ENCODE measurements at regions not wholly inside any gene's neighbourhood (a gene's known extent, or its start where the extent isn't known, plus 50 kb on each side); places are given as distances from the start of the nearest gene placed in this dataset.
"Not testable (repeated sequence)": the region's sequence is repeated elsewhere in the genome, so short reads cannot be mapped to it uniquely, and the experiment has no call there.

DNA sequence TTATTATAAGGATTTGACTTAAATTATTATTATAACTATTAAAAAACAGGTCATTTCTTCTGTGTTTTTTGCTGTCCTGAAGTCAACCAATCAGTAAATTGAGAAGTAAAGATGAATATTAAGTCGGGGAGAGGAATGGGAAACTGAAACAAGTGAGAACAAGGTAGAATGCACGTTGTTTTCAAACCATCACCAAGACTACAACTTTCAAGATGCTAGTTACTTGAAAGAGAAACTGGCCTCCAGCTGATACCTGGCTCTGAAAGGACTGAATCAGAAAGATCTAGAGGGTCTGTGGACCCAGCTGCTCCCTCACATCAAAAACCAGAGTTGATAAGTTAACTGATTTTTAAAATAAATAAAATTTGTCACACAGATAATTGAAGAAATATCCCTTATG, 1301.5 kb upstream of the ATXN8OS start:
- no peak for DNase-seq (ENCODE audit: low read depth)

DNA sequence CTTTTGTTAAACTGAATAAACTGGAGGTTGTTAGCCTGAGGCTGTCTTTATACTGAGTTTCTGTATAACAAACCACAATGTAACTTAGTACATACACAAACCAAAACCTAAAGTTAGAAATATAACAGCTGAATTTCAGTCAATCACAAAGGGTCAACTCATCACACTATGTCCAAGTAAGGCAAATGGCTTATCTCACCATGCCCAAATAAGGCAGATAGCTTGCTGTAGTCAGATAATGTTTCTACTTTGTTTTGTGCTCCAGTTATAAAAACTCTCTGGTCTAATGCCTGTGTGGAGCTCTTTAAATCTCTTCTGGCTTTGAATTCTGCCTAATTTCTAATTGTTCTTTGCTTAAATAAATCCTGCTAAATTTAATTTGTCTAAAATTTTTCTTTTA, 1323.4 kb upstream of the ATXN8OS start:
- DNase-seq (ENCODE audit: low read depth) = no peak

DNA sequence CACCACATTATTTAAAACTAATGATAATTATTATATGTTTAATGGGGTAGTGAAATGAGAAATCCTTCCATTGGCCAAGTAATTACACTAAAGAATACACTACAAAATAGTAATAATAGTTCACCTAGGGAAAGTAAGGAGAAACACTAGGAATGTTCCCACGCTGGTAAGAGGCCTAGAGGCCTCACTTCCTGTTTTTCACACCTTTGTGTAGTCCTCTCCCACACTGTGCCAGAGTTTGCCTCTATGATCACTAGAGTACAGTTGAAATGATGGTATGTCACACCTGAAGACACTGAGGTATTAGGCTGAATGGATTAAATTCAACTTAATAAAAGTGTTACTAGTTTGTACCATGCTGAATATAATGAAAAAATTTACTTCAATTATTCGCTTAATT, 1348.0 kb upstream of the ATXN8OS start:
- DNase-seq (ENCODE audit: low read depth) = no peak

DNA sequence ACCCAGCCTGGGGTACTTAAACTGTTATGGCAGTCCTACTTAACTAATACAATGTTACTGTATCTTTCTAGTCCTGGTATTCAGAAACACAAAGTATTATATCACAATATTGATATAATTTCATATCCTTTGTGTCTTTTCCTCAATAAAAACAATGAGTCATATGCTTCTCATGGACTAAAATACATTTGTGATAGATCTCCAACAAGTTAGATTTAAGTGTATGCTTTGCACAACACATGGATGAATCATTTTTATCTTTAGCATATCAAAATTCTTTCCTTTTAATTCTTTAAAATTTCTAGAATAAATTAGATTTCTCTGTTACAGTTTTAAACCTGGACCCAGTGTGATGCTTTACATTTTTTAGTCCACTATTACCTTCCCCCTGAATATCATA, 1357.8 kb upstream of the ATXN8OS start:
- DNase-seq (ENCODE audit: low read depth) = no peak

DNA sequence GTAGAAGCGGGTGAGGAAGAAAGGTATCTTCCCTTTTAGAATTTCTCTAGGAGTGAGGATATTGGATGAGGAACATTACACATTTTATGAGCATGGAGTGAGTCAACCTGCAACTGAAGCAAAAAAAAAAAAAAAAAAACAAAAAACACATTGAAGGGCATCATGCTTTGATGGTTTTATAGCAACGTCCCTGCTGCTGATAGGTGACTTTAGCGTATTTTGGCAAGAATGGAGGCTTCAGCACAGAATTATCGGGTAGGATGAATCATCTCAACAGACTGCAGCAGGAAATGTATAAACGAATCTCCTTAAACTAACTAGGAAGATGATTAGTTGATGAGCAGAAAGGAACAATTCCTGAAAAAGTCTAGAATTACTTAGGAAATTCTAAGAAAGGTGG, 1359.6 kb upstream of the ATXN8OS start:
- no peak for DNase-seq (ENCODE audit: low read depth)

DNA sequence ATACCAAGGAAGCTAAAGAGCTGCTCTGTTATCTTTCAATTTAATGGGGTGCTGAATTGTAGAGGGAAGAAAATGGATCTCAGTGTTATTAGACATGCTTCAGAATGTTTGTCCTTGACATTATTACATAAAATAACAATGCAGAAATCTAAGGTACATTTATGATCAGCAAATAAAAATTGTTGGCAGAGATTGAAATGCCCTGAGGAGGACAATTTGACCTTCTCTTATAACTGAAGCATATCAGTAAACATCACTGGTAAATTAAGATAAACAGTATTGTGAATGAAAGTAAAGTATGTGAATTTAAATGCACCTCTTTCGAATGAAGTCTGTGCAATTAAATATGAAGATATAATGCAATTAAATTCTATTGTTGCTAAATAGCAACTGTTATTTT, 1362.1 kb upstream of the ATXN8OS start:
- DNase-seq (ENCODE audit: low read depth) = no peak

DNA sequence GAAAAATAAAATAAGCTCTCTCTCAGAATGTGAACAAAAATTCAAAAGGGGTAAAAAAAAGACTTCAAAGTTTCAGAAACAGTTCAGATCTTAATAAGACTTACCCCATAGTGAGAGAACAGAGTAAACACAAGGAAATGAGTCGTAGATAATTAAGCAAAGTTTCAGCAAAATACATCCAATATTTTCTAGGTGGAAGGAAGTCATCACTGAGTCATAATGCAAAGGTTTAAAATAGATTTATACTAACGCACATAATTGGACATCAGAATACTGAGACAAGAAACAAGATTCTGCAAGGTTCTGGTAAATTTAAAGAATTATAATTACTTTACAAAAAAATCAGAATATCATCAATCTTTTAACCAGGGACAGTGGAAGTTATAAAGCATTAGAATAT, 1370.7 kb upstream of the ATXN8OS start:
- DNase-seq (ENCODE audit: low read depth) = no peak

DNA sequence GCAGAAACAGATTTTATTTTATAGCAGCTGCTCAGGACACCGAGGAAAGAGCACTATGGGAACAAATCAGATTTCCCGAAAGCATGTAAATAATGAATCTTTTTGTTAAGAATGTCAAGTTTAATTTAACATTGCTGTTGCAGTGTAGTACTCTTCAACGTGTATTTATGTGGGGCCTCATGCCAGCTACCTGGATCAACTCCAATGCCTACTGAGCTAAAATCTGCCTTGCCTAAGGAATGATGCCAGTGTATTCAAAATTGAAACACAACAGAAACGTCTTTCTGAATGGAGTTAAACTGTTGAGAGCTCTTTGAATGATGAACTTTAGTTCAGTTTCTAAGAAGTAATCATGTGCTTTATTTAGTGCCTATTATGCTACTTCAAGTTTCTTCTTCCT, 1379.8 kb upstream of the ATXN8OS start:
- DNase-seq (ENCODE audit: low read depth) = no peak

DNA sequence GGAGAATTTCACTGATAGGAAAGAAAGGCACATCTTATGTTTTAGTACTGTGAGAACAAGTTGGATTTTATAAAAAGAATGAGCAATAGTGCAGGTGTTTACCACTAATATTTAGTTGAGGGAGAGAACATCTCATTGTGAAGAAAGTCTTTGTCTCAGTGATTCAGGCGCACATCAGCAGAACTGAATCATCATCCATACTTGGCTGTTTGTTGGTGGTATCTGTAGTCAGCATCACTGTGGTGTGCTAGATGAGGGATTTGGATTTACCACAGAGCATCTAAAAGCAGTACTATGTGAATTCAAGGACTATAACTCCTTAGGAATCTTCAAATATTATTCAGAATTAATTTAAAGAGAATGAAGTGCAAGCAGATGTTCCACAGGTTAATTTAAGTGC, 1380.5 kb upstream of the ATXN8OS start:
- DNase-seq (ENCODE audit: low read depth) = no peak

DNA sequence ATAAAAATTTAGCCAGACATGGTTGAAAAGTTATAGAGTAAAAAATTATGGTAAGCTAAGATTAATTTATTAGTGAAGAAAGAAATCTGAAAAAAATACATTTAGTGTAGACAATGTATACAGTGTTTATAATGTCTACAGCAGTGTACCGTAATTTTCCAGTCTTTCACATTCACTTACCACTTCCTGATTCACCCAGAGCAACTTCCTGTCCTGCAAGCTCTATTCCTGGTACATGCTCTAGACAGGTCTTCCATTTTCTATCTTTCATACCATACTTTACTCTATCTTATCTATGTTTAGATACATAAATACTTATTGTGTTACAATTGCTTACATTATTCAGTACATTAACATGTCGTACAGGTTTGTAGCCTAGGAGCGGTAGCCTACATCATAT, 1387.8 kb upstream of the ATXN8OS start:
- no peak for DNase-seq (ENCODE audit: low read depth)

DNA sequence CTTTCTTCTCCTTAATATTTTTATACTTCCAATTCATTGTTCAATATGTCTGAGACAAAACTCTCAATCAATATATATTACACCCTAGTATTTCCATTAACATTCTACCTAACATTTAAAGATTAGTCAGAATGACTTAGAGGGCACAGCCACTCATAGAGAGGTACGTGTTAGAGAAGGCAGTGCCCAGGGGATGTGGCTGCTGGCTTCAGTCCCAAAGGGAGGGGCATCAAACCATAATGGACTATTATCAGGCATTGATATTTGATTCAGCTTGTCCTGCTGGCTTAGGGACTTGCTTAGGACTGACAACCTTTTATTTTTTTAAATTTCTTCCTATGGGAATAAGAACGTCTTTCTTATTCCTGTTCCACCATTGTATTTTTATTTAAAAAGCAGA, 1392.0 kb upstream of the ATXN8OS start:
- DNase-seq (ENCODE audit: low read depth) = no peak

DNA sequence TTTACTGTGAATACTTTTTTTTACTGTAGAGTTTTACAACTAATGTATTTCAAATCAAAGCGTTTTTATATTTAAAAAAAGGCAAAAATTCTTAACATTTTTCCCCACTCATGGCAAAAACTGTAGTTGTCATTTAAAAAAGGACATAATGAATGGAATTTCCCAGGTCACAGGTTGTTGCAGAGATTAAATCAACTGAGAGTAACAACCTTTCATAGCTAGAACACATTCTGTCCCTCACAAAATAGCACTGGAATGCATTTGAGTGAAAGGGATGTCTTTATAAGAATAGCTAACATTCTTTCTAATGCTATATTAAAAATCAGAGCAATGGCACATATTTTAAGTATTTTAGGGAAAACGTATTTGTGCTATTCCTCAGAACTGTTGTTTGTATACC, 1393.3 kb upstream of the ATXN8OS start:
- DNase-seq (ENCODE audit: low read depth) = no peak

DNA sequence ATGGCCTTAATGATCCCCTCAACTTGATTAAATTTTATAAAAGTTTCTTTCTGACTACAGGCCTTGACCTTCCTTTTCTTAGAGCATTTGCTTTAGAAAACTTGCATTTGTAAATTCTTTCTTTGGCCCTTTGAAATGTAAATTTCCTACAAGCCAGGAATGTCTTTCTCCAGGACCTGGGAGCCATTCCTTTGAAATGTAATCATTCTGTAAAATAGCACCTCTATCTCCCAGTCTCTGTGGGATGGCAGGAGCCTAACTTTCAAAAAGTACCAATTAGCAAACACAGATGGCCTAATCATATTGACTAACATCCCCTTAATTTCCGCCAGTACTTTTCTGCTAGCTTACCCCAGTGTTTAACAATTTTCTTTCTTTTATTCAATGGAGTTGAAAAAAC, 1394.2 kb upstream of the ATXN8OS start:
- no peak for DNase-seq (ENCODE audit: low read depth)

DNA sequence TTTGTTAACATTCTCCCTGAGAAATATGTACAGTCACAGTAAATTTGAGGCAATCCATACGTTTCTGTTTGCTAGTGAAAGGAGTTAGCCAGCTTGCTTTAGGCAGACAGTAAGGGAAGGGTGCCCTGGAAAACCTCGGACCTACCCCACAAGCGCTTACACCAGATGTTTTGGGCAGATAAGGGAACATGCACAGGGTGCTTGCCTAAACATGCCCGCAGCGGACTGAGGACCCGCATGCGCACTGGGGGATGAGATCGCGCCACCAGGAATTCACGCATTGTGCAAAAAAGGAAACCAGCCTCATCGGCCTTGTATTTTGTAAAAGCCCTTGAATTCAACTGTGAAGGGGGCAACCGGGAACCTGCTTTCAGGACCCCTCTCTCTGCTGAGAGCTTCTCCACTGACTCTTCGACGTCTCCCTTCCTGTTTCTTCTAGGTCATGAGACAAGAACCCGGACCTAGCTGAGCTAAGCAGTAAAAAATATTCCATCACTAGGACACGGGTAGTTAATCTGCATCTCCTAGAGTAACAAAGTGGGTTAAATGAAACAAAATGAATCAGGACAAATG, 1399.2 kb upstream of the ATXN8OS start:
- no peak for DNase-seq (ENCODE audit: low read depth)

DNA sequence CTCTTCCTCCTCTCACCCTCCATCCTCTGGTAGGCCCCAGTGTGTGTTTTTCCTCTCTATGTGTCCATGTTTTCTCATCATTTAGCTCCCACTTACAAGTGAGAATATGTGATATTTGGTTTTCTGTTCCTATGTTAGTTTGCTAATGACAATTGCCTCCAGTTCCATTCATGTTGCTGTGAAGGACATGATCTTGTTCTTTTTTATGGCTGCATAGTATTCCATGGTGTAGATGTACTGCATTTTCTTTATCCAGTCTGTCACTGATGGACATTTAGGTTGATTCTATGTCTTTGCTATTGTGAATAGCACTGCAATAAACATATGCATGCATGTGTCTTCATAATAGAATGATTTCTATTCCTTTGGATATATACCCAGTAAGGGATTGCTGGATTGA, 1401.6 kb upstream of the ATXN8OS start:
- not testable (repeated sequence) for DNase-seq (ENCODE audit: low read depth)

DNA sequence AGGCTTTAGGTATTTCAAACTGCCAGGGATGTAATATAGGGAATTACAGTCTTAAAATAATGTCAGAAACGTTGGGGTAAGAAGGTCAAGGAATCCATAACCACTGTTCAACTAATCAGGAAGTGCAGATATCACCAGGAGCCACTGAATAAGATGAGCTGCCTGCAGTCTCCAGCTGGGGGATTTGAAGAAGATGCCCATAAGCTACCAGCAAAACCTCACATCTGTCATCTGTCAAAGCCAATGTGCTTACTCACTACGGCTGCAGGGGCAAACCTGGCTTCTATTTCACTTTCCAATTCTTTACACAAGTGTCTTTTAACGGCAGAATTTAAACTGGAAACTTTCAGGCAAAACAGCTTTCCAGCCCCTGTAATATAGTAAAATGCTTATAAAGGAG, 1410.1 kb upstream of the ATXN8OS start:
- DNase-seq (ENCODE audit: low read depth) = no peak

DNA sequence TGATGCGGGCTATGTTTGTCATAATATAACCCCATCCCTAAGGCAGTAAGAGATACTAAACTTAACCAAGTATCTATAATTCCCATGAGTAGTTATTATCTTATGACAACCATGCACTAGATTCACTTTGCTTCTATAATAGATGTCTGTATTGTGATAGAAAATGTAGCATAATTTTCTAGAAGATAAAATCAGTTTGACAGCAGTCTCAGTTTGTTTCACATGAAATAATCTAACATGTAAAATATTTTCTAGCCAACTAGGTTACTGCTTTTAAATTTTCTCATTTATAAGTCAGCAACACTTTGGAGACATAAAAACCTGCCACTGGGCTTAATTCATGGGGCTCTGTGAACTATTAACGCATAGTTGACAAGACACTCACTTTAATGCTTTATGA, 1410.7 kb upstream of the ATXN8OS start:
- DNase-seq (ENCODE audit: low read depth) = no peak

DNA sequence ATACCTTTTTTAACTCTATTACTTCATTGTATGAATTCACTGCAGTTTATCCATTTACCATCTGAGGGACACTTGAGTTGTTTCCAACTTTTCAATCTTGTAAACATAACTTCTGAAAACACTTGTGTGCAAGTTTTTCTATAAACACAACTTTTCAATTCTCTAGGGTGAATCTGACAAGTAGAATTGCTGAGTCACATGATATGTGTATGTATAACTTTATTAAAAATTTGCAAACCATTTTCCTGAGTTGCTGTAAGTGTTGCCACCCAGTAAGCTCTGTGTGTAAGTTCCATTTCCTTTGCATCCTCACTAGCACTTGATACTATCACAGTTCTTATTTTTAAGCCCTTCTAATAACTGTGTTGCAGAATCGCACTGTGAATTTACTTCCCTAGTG, 1415.6 kb upstream of the ATXN8OS start:
- DNase-seq (ENCODE audit: low read depth) = no peak

DNA sequence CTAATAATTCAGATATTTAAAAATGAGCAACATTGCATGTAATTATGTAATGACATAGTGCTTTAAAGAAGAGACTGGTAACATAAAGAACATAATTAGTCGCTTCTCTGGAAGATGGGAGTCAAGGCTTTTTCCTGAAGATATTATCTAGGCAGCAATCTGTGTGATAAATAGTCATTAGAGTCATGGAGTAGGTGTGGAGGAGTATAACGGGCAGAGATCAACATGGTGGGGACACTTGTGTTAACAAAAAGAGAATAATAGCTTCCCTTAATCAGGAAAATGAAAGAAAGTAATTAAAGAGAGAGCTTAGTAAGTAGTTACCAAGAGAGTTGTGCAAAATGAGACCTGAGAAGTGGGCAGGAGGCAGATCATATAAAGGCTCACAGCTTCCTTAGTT, 1417.1 kb upstream of the ATXN8OS start:
- no peak for DNase-seq (ENCODE audit: low read depth)

DNA sequence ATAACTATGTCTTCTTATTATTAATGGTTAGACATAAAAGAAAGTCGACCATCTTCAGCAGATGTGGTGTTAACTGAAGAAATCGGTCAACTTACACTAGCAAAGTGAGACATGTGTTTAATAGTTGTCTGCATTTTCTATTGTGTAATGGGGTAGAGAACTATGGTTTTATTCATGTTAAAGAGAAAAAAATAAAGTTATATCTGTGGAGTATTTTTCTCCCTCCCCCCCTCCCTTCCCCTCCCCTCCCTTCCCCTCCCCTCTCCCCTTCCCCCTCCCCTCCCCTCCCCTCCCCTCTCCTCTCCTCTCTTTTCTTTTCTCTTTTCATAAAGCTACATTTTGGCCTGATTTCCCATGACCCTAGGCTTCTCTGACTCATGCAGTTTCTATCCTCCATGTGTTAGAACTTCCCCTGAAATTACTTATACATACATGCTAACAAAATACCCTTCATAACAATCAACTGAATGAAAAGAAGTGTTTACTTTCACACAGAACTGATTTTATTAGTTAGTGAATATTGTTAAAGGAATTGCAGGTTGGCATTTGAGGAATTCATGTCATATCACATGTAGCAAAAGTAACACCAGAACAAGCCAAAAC, 1431.0 kb upstream of the ATXN8OS start:
- DNase-seq (ENCODE audit: low read depth) = no peak

DNA sequence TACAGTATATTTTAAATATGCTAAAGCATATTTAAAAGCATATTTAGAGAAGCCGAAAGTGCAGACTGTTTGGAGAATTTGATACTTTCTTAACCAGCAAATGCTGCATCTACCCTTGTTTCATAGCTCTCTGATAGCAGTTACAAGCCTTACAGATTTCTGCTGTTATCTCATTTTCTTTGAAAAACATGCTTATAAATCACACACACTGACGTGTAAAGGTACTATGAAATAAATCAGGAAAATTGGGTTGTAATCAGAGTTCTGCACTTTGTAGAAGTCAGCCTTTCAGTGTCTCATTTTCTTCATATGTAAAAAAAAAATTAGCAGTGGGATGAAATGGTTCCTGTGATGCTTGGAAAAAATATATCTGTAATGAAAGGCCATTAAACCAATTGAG, 1432.4 kb upstream of the ATXN8OS start:
- no peak for DNase-seq (ENCODE audit: low read depth)

DNA sequence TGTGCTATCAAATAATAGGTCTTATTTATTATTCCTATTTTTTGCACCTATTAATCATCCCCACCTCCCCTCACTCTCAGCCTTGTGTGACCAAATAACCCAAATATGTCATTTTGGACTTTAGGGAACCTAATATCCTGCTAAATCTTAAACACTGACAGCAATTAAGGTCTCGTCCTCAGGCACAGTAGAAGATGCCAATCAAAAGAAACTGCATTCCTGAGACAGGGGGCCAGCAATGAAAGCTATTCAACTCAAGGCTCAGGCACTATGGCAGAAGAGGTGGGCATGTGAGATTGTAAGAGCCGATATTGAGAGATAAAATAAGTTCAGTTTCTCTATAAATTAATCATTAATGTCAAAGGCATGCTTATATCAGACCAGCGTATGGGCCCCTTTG, 1437.7 kb upstream of the PCDH9 start:
- DNase-seq (ENCODE audit: low read depth) = no peak

DNA sequence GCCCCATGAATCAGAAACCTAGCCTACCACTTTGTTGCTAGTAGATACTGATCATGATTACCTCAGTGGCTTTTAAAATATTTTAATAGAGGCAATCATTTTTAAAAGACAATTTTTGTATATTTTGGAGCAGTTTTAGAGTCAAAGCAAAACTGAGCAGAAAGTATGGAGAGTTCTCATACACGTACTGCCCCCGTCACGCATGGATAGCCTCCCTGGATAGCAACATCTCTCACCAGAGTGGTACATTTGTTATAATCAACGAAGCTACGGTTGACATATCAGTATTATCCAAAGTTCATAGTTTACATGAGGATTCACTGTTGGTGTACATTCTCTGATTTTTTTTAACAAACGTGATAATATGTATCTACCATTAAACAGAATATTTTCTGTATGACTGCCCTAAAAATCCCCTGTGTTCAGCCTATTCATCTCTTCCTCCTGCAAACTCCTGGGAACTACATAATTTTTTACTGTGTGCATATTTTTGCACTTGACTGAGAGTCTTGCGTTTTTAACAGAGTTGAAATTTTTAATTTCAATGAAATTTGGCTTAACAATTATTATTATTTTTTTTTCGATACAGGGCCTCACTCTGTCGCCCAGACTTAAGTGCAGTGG, 1436.8 kb upstream of the PCDH9 start:
- no peak for DNase-seq (ENCODE audit: low read depth)

DNA sequence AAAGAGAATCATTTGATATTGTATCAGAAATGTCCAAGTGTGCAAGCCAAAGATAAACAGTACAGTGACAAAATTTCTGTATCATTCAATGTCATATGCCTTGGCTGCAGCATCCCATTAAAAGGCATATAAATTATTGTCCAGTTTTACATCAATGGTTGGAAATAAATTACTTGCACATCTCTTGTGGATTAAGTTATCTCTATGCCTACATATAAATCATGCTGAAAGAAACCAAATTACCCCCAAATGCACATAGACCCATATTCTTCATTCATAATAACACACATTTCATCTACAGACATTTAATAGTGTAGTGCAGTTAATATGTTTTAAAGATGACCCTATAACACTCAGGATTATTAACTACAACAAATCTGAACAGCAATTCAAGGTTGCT, 1415.7 kb upstream of the PCDH9 start:
- DNase-seq (ENCODE audit: low read depth) = no peak

Measured in HS-5 (cell line).